Upper lobe of left lung (tissue), 6 donors: ENCODE measurements at regions not wholly inside any gene's neighbourhood (a gene's known extent, or its start where the extent isn't known, plus 50 kb on each side); places are given as distances from the start of the nearest gene placed in this dataset.

Experiments
- ATAC-seq, 2 donors: fragments of 200-7000 bp; cut with Tn5 transposase; one replicate each; pipeline ENCODE4 v1.9.1; 2022; ENCODE audit warnings: mild to moderate bottlenecking in 2 of 2, moderate library complexity in 2 of 2; ENCODE audit not compliant: low FRiP score in 2 of 2
- DNase-seq, 2 donors: peaks; one replicate each; pipeline ENCODE4 v3.0.0-alpha.2; 2019 to 2020
- H3K27ac ChIP-seq, 4 donors: fragments of 200-600 bp; sonication (generic); one replicate each; pipeline ENCODE4 v1.5.1; 2016 to 2019
- H3K27me3 ChIP-seq, 4 donors: fragments of 200-600 bp; sonication (generic); one replicate each; pipeline ENCODE4 v1.5.1; 2017 to 2019
- H3K36me3 ChIP-seq, 4 donors: fragments of 200-600 bp; sonication (generic); one replicate each; pipeline ENCODE4 v1.5.1; 2016 to 2019
- H3K4me1 ChIP-seq, 4 donors: fragments of 200-600 bp; sonication (generic); one replicate each; pipeline ENCODE4 v1.5.1; 2018 to 2019
- H3K4me3 ChIP-seq, 4 donors: fragments of 200-600 bp; sonication (generic); one replicate each; pipeline ENCODE4 v1.5.1; 2017 to 2019; ENCODE audit warnings: mild to moderate bottlenecking in 2 of 4, moderate library complexity in 1 of 4
- H3K9me3 ChIP-seq, 4 donors: fragments of 200-600 bp; sonication (generic); one replicate each; pipeline ENCODE4 v1.5.1; 2018 to 2019
- EP300 ChIP-seq, 4 donors: sonication (generic); formaldehyde crosslinking; IDR thresholded peaks; one replicate each; pipeline ENCODE4 v1.5.1; 2017; ENCODE audit warnings: antibody characterized with exemption in 4 of 4, control low read depth in 2 of 4
- POLR2A ChIP-seq, 4 donors: fragments of 450-650 bp; IDR thresholded peaks; one replicate each; pipeline ENCODE4 v1.5.1; 2016 to 2017; ENCODE audit warnings: antibody characterized with exemption in 4 of 4, mild to moderate bottlenecking in 2 of 4
- POLR2AphosphoS5 ChIP-seq, 2 donors: sonication (generic); formaldehyde crosslinking; IDR thresholded peaks; one replicate each; pipeline ENCODE4 v1.5.1; 2017; ENCODE audit warnings: antibody characterized with exemption in 2 of 2
- WGBS, 2 donors: methylation state at CpG; one replicate each; pipeline ENCODE4 v1.1.5; 2017 to 2018; 5-methylcytosine and 5-hydroxymethylcytosine counted together
- TF ChIP-seq, protein P1 (sequence below), 6 experiments: fragments of 450-650 bp in 4 of 6; fragments of 200-600 bp in 2 of 6; sonication (generic) in 2 of 6; IDR thresholded peaks; one replicate each; pipeline ENCODE4 v1.5.1; 2016 to 2019; ENCODE audit warnings: antibody characterized with exemption in 6 of 6
- donor health status: DM: no; HTN: no; CAD: no; lungs with moderate emphysema.
- donor health status: DM: no; HTN: yes; CAD: no; lungs with severe emphysema.

DNA sequence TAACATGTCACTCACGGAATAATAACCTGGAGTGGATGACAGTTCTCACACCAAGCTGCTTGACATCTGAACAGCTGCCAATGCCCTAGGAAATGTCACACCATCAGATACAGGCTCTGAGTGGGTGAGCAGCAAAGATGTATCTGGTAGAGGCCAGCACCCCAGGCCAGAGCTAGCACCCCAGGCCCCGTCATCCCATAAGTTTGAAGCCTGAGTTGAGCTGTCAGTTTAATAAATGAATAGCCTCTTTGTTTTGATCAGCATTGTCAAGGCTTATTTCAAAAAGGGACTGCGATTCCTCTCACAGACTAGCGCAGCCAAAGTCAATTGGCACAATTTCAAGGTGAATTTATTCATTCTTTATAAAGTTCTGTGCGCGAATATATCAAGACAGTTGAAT, 1327.1 kb downstream of the MAT2B start:
- H3K27ac ChIP-seq = no peak overlapping the region
- H3K9me3 ChIP-seq = no peaks in the 10 kb centered on the region
- H3K27me3 ChIP-seq = no peaks in the 10 kb centered on the region
- H3K4me1 ChIP-seq = no peaks in the 10 kb centered on the region
- H3K4me3 ChIP-seq = no peak overlapping the region
- no peak for DNase-seq
- TF ChIP-seq POLR2A (IDR thresholded peaks at IDR 0.05) = no peak
- TF ChIP-seq, protein P1, sequence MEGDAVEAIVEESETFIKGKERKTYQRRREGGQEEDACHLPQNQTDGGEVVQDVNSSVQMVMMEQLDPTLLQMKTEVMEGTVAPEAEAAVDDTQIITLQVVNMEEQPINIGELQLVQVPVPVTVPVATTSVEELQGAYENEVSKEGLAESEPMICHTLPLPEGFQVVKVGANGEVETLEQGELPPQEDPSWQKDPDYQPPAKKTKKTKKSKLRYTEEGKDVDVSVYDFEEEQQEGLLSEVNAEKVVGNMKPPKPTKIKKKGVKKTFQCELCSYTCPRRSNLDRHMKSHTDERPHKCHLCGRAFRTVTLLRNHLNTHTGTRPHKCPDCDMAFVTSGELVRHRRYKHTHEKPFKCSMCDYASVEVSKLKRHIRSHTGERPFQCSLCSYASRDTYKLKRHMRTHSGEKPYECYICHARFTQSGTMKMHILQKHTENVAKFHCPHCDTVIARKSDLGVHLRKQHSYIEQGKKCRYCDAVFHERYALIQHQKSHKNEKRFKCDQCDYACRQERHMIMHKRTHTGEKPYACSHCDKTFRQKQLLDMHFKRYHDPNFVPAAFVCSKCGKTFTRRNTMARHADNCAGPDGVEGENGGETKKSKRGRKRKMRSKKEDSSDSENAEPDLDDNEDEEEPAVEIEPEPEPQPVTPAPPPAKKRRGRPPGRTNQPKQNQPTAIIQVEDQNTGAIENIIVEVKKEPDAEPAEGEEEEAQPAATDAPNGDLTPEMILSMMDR (IDR thresholded peaks at IDR 0.05) = no peak
- no peak for TF ChIP-seq EP300 (IDR thresholded peaks at IDR 0.05)
- TF ChIP-seq POLR2AphosphoS5 (IDR thresholded peaks at IDR 0.05) = no peak
- no peaks in the 10 kb centered on the region for H3K36me3 ChIP-seq
- WGBS, 2 donors = 60 to 83% methylated on average over 6 of the region's 6 CpGs
- ATAC-seq = no peak

DNA sequence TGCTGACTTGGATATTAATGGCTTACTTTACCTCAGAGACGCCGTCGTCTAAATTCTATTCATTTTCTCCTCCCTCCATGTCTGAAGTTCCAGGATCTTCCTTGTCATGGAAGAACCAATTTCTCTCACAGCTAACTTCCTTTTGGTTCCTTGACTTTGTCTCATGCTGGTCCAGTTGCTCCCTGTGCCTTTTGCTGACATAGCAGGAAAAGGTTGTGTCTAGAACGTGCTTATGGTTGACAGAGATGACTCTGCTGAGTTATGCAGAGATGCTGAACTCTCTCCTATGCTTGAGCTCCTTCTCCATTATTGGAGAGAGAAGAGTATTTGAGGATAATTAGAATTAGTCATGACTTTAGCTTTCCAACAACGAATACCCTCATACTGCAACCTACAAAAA, 1338.9 kb downstream of the MAT2B start:
- H3K4me1 ChIP-seq = no peaks in the 10 kb centered on the region
- DNase-seq (no peak), ATAC-seq (no peak)
- no peaks in the 10 kb centered on the region for H3K36me3 ChIP-seq
- no peak overlapping the region for H3K4me3 ChIP-seq
- WGBS, 2 donors = 85 to 87% methylated on average over 5 of the region's 5 CpGs
- no peak overlapping the region for H3K27ac ChIP-seq
- no peaks in the 10 kb centered on the region for H3K27me3 ChIP-seq
- no peak for TF ChIP-seq POLR2A (IDR thresholded peaks at IDR 0.05)
- no peak for TF ChIP-seq POLR2AphosphoS5 (IDR thresholded peaks at IDR 0.05)
- no peak for TF ChIP-seq EP300 (IDR thresholded peaks at IDR 0.05)
- TF ChIP-seq, protein P1 (IDR thresholded peaks at IDR 0.05) = no peak
- H3K9me3 ChIP-seq = no peaks in the 10 kb centered on the region

DNA sequence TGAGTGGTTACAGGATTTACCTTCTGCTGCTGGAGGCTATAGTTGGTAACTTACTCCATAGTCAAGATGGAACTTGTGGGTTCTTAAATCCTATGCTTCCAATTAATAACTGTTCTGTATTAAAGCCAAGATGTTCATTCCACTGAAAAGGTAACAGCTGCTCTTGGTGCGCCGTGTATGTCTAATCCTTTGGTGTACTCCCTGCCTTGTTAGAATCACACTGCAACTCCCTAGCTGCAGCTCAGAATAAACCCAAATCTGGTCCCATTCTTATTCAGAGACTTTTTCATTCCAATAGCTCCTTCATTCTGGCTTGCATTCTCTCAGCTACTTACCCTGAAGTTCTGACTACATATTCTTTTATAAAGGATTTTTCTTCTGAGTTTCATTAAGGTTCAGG, 1355.5 kb downstream of the MAT2B start:
- no peak overlapping the region for H3K27ac ChIP-seq
- TF ChIP-seq, protein P1 (IDR thresholded peaks at IDR 0.05) = no peak
- TF ChIP-seq POLR2AphosphoS5 (IDR thresholded peaks at IDR 0.05) (no peak), POLR2A (IDR thresholded peaks at IDR 0.05) (no peak), EP300 (IDR thresholded peaks at IDR 0.05) (no peak)
- 96 to 97% methylated on average over 2 of the region's 2 CpGs for WGBS, 2 donors
- no peaks in the 10 kb centered on the region for H3K4me1 ChIP-seq
- no peaks in the 10 kb centered on the region for H3K27me3 ChIP-seq
- DNase-seq (no peak), ATAC-seq (no peak)
- H3K9me3 ChIP-seq = no peaks in the 10 kb centered on the region
- H3K4me3 ChIP-seq = no peak overlapping the region
- H3K36me3 ChIP-seq = no peaks in the 10 kb centered on the region

DNA sequence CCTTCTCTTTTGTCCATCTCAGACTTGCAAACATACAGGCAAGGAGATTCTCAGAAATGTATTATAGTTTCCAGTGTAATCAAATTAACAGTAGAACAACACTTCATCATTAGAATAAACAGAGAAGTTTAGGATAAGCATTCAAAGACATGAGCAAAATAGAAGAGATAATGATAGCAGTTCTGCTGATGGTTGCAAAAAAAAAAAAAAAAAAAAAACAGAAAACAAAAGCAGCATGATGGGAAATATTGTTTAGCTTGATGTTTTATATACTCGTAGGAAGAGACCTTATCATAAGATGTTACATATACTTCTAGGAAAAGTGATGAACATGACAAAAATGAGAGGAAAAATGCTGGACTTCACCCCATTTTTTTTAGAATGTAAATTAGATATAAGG, 1356.2 kb downstream of the MAT2B start:
- H3K4me1 ChIP-seq = no peaks in the 10 kb centered on the region
- no peaks in the 10 kb centered on the region for H3K9me3 ChIP-seq
- DNase-seq (no peak), ATAC-seq (no peak)
- no peak overlapping the region for H3K4me3 ChIP-seq
- H3K27me3 ChIP-seq = no peaks in the 10 kb centered on the region
- WGBS, 2 donors = 63 to 68% methylated on average over 1 of the region's 1 CpG
- H3K36me3 ChIP-seq = no peaks in the 10 kb centered on the region
- no peak overlapping the region for H3K27ac ChIP-seq
- TF ChIP-seq POLR2AphosphoS5 (IDR thresholded peaks at IDR 0.05) = no peak
- TF ChIP-seq, protein P1 (IDR thresholded peaks at IDR 0.05) = no peak
- TF ChIP-seq POLR2A (IDR thresholded peaks at IDR 0.05) = no peak
- TF ChIP-seq EP300 (IDR thresholded peaks at IDR 0.05) = no peak

DNA sequence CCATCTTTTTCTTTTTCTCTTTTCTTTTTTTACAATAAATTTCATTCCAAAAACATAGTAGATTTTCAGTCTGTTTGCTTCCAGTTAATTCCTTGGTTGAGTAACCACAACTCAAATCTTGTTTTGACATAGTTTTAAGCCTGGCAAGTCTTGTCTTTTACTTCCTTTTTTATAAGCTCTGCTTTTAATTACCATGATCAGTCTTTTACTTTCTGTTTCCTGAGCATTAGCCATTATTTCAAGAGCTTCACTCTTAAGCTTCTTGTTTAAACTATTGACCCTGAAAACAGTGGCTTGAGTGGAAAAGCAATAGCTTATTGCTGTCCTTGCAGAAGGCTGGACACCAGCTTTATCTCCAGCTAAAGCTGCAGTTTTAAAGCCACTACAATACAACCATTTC, 1363.3 kb downstream of the MAT2B start:
- no peak for TF ChIP-seq POLR2AphosphoS5 (IDR thresholded peaks at IDR 0.05)
- TF ChIP-seq, protein P1 (IDR thresholded peaks at IDR 0.05) = no peak
- TF ChIP-seq EP300 (IDR thresholded peaks at IDR 0.05) = no peak
- no peak for TF ChIP-seq POLR2A (IDR thresholded peaks at IDR 0.05)
- Histone ChIP-seq H3K4me3 (no peak overlapping the region), H3K36me3 (no peaks in the 10 kb centered on the region), H3K9me3 (no peaks in the 10 kb centered on the region), H3K4me1 (no peaks in the 10 kb centered on the region), H3K27ac (no peak overlapping the region), H3K27me3 (no peaks in the 10 kb centered on the region)
- ATAC-seq (no peak), DNase-seq (no peak)
